K562 (cell line): ENCODE measurements at regions not wholly inside any gene's neighbourhood (a gene's known extent, or its start where the extent isn't known, plus 50 kb on each side); places are given as distances from the start of the nearest gene placed in this dataset.

Source experiments
- ATAC-seq: fragments of 200-7000 bp; cut with Tn5 transposase; 3 replicates; pipeline ENCODE4 v1.9.1; 2020; ENCODE audit warnings: moderate library complexity
- BruUV-seq: library from RNA; stranded (reverse); fragments of 400-500 nt; replicated peaks from 2 replicates; lab custom pipeline; 2021; lab: Mats Ljungman, UMichigan
- CTCF ChIA-PET: fragments of 300-600 bp; formaldehyde crosslinking; extraction: SDS; loops from one replicate; lab custom pipeline; 2021; ENCODE audit warnings: low intra/inter-chr PET ratio; lab: Yijun Ruan, JAX
- POLR2A ChIA-PET: fragments of 300-600, 350-650 bp; sonication (Branson Sonifier 250); formaldehyde crosslinking; extraction: SDS; loops from one replicate; lab custom pipeline; 2021; ENCODE audit warnings: antibody characterized with exemption, inconsistent platforms; lab: Yijun Ruan, JAX
- DNase-seq, 4 experiments: peaks; one replicate each; pipeline versions ENCODE4 v3.0.0 to v3.0.0-alpha.2; 2011 to 2018; ENCODE audit warnings: low spot score in 3 of 4, mixed read lengths in 3 of 4; ENCODE audit errors: extremely low read depth in 1 of 4
- FAIRE-seq: peaks from 2 replicates; lab custom pipeline; 2011; peaks lifted over from hg19 to GRCh38; lab: Jason Lieb, UNC
- H2AFZ ChIP-seq: 2 replicates; pipeline ENCODE4 v1.6.0; 2011; ENCODE audit warnings: low read depth, low read length, control low read depth, inconsistent platforms
- H3K27ac ChIP-seq: fragments of 200-600 bp; 3 replicates; pipeline ENCODE4 v1.8.0; 2011; ENCODE audit warnings: low read depth, mild to moderate bottlenecking, control low read depth, inconsistent platforms, low read length, moderate library complexity, mixed read lengths; ENCODE audit errors: extremely low read depth
- H3K27me3 ChIP-seq, 2 experiments: fragments of 300-600 bp in 1 of 2; 2 replicates in 1 of 2; 3 replicates in 1 of 2; pipeline versions ENCODE4 v1.6.0 to v1.8.0; 2011; ENCODE audit warnings: inconsistent platforms in 2 of 2, low read length in 2 of 2, mild to moderate bottlenecking in 1 of 2, mixed read lengths in 1 of 2, moderate library complexity in 1 of 2; ENCODE audit not compliant: control insufficient read depth in 2 of 2, insufficient read depth in 2 of 2
- H3K36me3 ChIP-seq: fragments of 300-600 bp; 3 replicates; pipeline ENCODE4 v1.8.0; 2011; ENCODE audit warnings: mild to moderate bottlenecking, low read length, inconsistent platforms; ENCODE audit not compliant: control insufficient read depth, insufficient read depth
- H3K4me1 ChIP-seq, 2 experiments: fragments of 200-600 bp in 1 of 2; replicated peaks in 1 of 2; 2 replicates in 1 of 2; 3 replicates in 1 of 2; pipeline versions ENCODE4 v1.5.1 to v1.8.0; 2011; ENCODE audit warnings: inconsistent platforms in 2 of 2, low read length in 2 of 2, mild to moderate bottlenecking in 1 of 2, mixed read lengths in 1 of 2, moderate library complexity in 1 of 2; ENCODE audit not compliant: control insufficient read depth in 2 of 2, insufficient read depth in 2 of 2
- H3K4me2 ChIP-seq: 2 replicates; pipeline ENCODE4 v1.6.1; 2011; ENCODE audit warnings: low read length, control low read depth, inconsistent platforms, mixed read lengths; ENCODE audit not compliant: insufficient read depth
- H3K4me3 ChIP-seq: fragments of 200-600 bp; sonication (generic), shearing (Covaris generic); 2 replicates; pipeline ENCODE4 v1.5.1; 2016; ENCODE audit warnings: control low read depth, inconsistent platforms
- H3K79me2 ChIP-seq: fragments of 200-600 bp; 3 replicates; pipeline ENCODE4 v1.8.0; 2011; ENCODE audit warnings: low read length, inconsistent platforms; ENCODE audit not compliant: control insufficient read depth, insufficient read depth
- H3K9ac ChIP-seq, 2 experiments: 2 replicates each; pipeline versions ENCODE4 v1.6.0 to v1.6.1; 2011; ENCODE audit warnings: low read depth in 2 of 2, low read length in 2 of 2, control low read depth in 1 of 2, inconsistent platforms in 1 of 2, mild to moderate bottlenecking in 1 of 2, mixed read lengths in 1 of 2; ENCODE audit not compliant: insufficient read depth in 1 of 2
- H3K9me1 ChIP-seq: one replicate; pipeline ENCODE4 v1.6.0; 2011; ENCODE audit warnings: inconsistent platforms, mild to moderate bottlenecking, low read length, moderate library complexity; ENCODE audit not compliant: control insufficient read depth, insufficient read depth
- H3K9me3 ChIP-seq: replicated peaks from 2 replicates; pipeline ENCODE4 v1.5.1; 2011; ENCODE audit warnings: low read depth, low read length, inconsistent platforms; ENCODE audit not compliant: control insufficient read depth, insufficient read depth
- H4K20me1 ChIP-seq: replicated peaks from 2 replicates; pipeline ENCODE4 v1.6.1; 2011; ENCODE audit warnings: low read length, inconsistent platforms, mixed read lengths; ENCODE audit not compliant: control insufficient read depth, insufficient read depth
- BDP1 ChIP-seq: IDR thresholded peaks from 3 replicates; pipeline ENCODE4 v1.6.1; 2011; ENCODE audit not compliant: insufficient read length, insufficient read depth
- BMI1 ChIP-seq: fragments of 150-350 bp; IDR thresholded peaks from 2 replicates; pipeline ENCODE4 v1.6.1; 2014; ENCODE audit warnings: low read length
- CBFB ChIP-seq: sonication (generic); formaldehyde crosslinking; IDR thresholded peaks from 2 replicates; pipeline ENCODE4 v1.4.0; 2020; ENCODE audit warnings: mild to moderate bottlenecking, missing genetic modification reagents
- CLOCK ChIP-seq: fragments of 250-450 bp; sonication (Bioruptor Pico); IDR thresholded peaks from 2 replicates; pipeline ENCODE4 v1.4.0; 2020; ENCODE audit warnings: mild to moderate bottlenecking, moderate library complexity, borderline replicate concordance
- NRF1 ChIP-seq, 2 experiments: fragments of 450-650 bp; IDR thresholded peaks in 1 of 2; conservative IDR thresholded peaks in 1 of 2; 2 replicates each; pipeline ENCODE4 v1.6.1; 2014; ENCODE audit warnings: mild to moderate bottlenecking in 2 of 2
- SIN3A ChIP-seq, 2 experiments: fragments of 150-350 bp in 1 of 2; IDR thresholded peaks; 2 replicates each; pipeline ENCODE4 v1.6.1; 2011 to 2016; ENCODE audit warnings: borderline replicate concordance in 2 of 2, low read depth in 2 of 2, low read length in 2 of 2, mild to moderate bottlenecking in 2 of 2, moderate library complexity in 2 of 2; ENCODE audit not compliant: control insufficient read depth in 1 of 2
- ZKSCAN1 ChIP-seq: fragments of 150-350 bp; IDR thresholded peaks from 2 replicates; pipeline ENCODE4 v1.6.1; 2016; ENCODE audit warnings: low read depth, low read length
- ZNF644 ChIP-seq: fragments of 200-800 bp; sonication (Bioruptor generic); IDR thresholded peaks from 2 replicates; pipeline ENCODE4 v1.6.1; 2016; ENCODE audit warnings: low read depth, missing genetic modification characterization, missing compliant biosample characterization
- ZNF77 ChIP-seq: fragments of 250-450 bp; sonication (Bioruptor Pico); IDR thresholded peaks from 2 replicates; pipeline ENCODE4 v1.5.0; 2020
- WGBS: fragments of 100-300 bp; shearing (Covaris generic); methylation state at CpG from one replicate; pipeline ENCODE4 v1.1.6; 2016; ENCODE audit warnings: low coverage, mixed read lengths; ENCODE audit not compliant: insufficient coverage; ENCODE audit errors: missing lambda C conversion rate; 5-methylcytosine and 5-hydroxymethylcytosine counted together
- in situ Hi-C: fragments of 300-500 bp; cut with MboI; formaldehyde crosslinking; loops from 4 replicates; pipeline ENCODE4 v1.15.0; 2018; ENCODE audit warnings: inconsistent platforms, mixed read lengths
- intact Hi-C: fragments of 100-400 bp; cut with micrococcal nuclease; formaldehyde crosslinking; loops from 2 replicates; pipeline ENCODE4 v1.14.2; 2022
- TF ChIP-seq, protein P1 (sequence below), 3 experiments: IDR thresholded peaks in 2 of 3; conservative IDR thresholded peaks in 1 of 3; 2 replicates each; pipeline ENCODE4 v1.5.1; 2011 to 2012; ENCODE audit warnings: low read length in 3 of 3, mild to moderate bottlenecking in 3 of 3, control low read depth in 2 of 3, improper control_type of control experiment in 1 of 3, inconsistent platforms in 1 of 3, low read depth in 1 of 3, mixed read lengths in 1 of 3, moderate library complexity in 1 of 3; ENCODE audit not compliant: insufficient read depth in 2 of 3

DNA sequence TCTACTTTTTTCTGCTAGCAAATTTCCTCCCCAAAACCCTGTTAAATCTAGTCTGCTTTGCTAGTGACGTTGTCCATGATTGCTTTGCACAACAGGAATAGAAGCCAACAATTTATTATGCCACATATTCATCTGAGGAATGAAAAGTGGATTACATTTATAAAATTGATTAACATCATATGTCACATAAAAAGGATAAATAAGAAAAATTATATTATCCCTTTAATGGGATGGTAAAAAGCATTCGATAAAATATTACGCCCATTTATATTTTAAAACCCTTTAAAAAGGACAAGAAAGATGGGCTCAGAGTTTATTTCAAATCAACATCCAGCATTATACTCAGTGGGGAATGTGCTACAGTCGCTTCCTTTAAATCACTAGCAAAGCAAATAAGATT lies 991.7 kb downstream of the DIAPH3 start (continued):
- no peak for TF ChIP-seq ZKSCAN1
- TF ChIP-seq SIN3A (IDR thresholded peaks at IDR 0.05; ENCODE audit: borderline replicate concordance in 2 of 2, control insufficient read depth in 1 of 2, low read depth in 2 of 2, low read length in 2 of 2): no peak
- no peak for TF ChIP-seq BDP1
- no peak for TF ChIP-seq ZNF77 (CRISPR knock-in tag)
- no peak for TF ChIP-seq ZNF644 (tag)
- TF ChIP-seq CBFB (CRISPR knock-in tag): no peak
- no peak for TF ChIP-seq NRF1 (conservative IDR thresholded peaks at IDR 0.05 in 1 of 2, IDR thresholded peaks at IDR 0.05 in 1 of 2)
- TF ChIP-seq BMI1: no peak

GRCh38 chr13:59176775-59177174 lies 987.0 kb downstream of the DIAPH3 start:
- BruUV-seq: no TSS peak

More at GRCh38 chr13:59176775-59177174, 987.0 kb downstream of the DIAPH3 start:
- H3K36me3 ChIP-seq: no peaks in the 10 kb centered on the region
- H3K4me1 ChIP-seq: no peaks in the 10 kb centered on the region
- TF ChIP-seq, protein P1, sequence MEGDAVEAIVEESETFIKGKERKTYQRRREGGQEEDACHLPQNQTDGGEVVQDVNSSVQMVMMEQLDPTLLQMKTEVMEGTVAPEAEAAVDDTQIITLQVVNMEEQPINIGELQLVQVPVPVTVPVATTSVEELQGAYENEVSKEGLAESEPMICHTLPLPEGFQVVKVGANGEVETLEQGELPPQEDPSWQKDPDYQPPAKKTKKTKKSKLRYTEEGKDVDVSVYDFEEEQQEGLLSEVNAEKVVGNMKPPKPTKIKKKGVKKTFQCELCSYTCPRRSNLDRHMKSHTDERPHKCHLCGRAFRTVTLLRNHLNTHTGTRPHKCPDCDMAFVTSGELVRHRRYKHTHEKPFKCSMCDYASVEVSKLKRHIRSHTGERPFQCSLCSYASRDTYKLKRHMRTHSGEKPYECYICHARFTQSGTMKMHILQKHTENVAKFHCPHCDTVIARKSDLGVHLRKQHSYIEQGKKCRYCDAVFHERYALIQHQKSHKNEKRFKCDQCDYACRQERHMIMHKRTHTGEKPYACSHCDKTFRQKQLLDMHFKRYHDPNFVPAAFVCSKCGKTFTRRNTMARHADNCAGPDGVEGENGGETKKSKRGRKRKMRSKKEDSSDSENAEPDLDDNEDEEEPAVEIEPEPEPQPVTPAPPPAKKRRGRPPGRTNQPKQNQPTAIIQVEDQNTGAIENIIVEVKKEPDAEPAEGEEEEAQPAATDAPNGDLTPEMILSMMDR (IDR thresholded peaks at IDR 0.05 in 2 of 3, conservative IDR thresholded peaks at IDR 0.05 in 1 of 3; ENCODE audit: insufficient read depth in 2 of 3, low read depth in 1 of 3, low read length in 3 of 3): peak in 2 of 3 experiments; percentile 13 to 17; a peak in 1 of 6 replicates
- TF ChIP-seq CLOCK (CRISPR knock-in tag): no peak
- no peaks in the 10 kb centered on the region for H3K9me3 ChIP-seq
- H3K4me3 ChIP-seq: no peak overlapping the region
- no peak overlapping the region for H3K9ac ChIP-seq
- ChIA-PET POLR2A (no interaction called here), CTCF (no interaction called here)
- 0% methylated on average over 1 of the region's 3 CpGs for WGBS
- H3K4me2 ChIP-seq: no peak overlapping the region
- no peaks in the 10 kb centered on the region for H3K79me2 ChIP-seq
- no peak overlapping the region for H3K27ac ChIP-seq
- no peak for ATAC-seq
- FAIRE-seq: no peak
- no peak overlapping the region for H2AFZ ChIP-seq
- in situ Hi-C loops: no loop called here
- H3K27me3 ChIP-seq: no peaks in the 10 kb centered on the region
- DNase-seq: peak; percentile 1 to 8 (median 6)
- H3K9me1 ChIP-seq: no peaks in the 10 kb centered on the region
- intact Hi-C loops: no loop called here
- H4K20me1 ChIP-seq: no peaks in the 10 kb centered on the region
